ENCODE measurements at regions not wholly inside any gene's neighbourhood (a gene's known extent, or its start where the extent isn't known, plus 50 kb on each side); places are given as distances from the start of the nearest gene placed in this dataset.
"Not testable (repeated sequence)": the region's sequence is repeated elsewhere in the genome, so short reads cannot be mapped to it uniquely, and the experiment has no call there.

DNA sequence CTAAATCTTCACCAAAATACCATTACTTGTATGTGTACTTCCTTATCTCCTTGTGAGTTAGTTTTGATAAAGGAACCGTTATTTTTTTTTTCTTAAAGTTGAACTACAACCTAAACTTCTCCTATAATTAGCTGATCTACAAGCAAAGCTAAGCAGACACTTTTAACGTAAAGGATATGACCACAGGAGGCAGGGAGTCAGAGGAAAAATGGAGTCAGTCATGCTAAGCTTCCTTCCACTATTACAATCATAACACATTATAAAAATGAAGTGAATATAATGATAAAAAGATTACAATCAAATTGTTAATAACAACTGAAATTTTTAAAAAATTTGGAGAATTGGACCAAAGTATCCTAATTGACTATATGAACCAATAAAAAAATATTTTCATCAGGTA, 892.6 kb downstream of the KCNT2 start:
- DNase-seq (ENCODE audit: low read depth in 2 of 2, low spot score in 1 of 2): no peak

DNA sequence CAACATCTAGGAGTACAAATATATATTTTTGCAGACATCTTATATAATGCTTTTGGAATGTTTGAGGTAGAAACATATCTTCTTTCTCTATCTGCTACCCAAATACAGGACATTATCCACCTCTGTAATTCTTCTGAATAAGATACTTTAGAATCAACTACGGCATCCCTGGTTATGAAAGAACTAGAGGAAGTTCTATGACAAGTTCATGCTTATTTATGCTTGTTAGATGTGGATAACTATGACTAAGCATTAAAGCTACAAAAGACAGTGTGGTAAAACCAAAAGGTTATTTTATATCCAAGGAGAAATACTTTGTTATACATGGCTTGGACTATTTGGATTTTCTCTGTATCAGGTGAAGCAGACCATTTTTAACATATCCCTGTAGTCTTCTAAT, 894.0 kb downstream of the KCNT2 start:
- DNase-seq (ENCODE audit: low read depth in 2 of 2, low spot score in 1 of 2): no peak

DNA sequence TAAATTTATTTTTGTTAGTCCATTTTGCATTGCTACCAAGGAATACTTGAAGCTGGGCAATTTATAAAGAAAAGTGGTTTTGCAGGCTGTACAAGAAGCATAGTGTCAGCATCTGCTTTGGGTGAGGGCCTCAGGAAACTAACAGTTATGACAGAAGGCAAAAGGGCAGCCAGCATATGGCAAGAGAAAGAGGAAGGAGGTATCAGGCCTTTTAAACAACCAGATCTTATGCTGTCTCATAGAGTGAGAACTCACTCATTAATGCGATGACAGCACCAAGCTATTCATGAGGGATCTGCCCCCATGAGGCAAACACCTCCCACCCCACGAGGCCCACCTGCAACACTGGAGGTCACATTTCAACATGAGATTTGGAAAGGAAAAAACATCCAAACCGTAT, 898.4 kb downstream of the KCNT2 start:
- no peak for DNase-seq (ENCODE audit: low read depth in 2 of 2, low spot score in 1 of 2)

DNA sequence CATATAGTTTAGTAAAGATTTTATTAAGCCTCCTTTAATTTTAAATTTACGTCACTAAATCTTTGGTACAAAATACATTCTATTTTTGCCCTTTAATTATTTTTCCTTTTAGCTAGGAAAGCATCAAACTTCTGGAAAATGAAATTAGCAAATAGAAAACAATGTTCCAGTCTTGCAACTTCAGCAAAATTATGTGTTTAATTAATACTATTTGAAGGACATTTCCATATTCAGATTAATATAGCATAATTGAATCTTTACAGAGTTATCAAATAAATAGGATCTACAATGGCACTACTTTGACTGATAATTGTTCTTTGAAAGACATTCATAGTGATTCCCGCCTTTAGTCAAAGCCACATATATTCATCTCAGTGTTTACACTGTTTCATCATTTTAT, 904.2 kb downstream of the KCNT2 start:
- no peak for DNase-seq (ENCODE audit: low read depth in 2 of 2, low spot score in 1 of 2)

DNA sequence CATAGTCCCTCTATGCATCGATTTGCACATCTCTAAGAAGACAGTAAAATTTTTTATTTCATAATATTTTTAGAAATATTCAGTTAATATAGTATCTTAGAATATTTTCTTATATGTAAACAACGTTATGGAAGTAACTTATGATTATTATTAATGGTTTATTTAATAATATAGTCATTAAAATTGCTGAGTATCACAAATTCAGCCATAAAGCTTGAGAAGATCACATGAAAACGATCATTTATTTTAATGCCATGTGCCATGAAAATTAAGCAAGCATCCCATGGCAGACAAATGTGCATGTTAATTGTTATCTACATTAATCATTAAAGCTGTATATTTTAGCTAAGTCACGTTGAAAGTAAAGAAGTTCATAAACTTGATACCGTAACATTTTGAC, 907.1 kb downstream of the KCNT2 start:
- no peak for DNase-seq (ENCODE audit: low read depth in 2 of 2, low spot score in 1 of 2)

DNA sequence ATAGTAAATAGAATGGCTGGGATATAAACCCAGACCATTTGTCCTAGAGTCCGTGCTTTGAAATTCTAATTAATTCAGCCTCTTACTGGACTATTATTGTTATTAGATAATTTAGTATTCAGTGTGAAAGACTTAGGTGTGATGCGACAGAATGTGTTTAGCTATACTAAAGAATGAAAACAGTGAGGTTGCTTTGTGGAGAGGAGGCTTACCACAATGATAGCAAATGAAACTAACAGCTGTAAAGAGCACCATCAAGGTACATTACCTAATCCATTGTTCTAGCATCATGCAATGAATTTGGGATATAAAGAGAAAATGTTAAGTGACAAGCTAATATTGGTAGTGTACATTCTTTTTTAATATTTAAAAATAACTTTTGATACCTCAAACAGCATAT, 911.1 kb downstream of the KCNT2 start:
- no peak for DNase-seq (ENCODE audit: low read depth in 2 of 2, low spot score in 1 of 2)

DNA sequence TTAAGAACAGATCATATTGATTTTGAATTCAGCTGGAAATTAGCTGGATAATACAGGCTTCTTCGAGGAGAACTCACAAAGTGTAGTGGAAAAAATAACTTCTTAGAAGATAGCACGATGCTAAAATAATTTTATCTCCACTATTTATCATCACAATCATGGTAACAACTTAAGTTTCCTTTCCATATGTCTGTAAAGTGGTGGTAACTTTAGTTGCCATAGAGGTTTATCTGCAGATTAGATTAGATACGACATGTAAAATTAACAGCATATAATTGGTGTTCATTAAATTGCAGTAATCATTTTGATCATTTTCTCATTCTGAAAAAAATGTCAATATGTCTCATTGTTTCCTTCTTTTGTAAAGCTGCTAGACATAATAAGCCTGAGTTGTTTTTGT, 921.5 kb downstream of the KCNT2 start:
- no peak for DNase-seq (ENCODE audit: low read depth in 2 of 2, low spot score in 1 of 2)

DNA sequence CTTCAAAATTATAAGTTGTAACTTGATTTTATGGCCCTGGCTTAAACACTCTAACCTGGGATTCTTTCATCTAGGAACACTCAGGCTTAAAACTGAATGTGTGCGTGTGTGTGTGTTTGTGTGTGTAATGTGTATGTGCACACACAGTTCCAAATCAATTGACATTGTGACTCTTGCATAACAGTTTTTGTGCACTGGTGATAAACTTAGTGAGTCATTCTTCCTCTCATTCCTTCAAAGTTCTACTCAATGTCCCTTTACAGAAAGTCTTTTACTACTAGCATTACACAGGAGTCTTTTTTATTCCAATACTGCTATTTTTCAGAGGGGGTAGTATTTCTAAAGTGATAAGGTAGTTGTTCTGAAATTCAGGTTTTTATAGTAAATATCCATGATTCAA, 943.6 kb downstream of the KCNT2 start:
- DNase-seq (ENCODE audit: low read depth in 2 of 2, low spot score in 1 of 2): no peak

DNA sequence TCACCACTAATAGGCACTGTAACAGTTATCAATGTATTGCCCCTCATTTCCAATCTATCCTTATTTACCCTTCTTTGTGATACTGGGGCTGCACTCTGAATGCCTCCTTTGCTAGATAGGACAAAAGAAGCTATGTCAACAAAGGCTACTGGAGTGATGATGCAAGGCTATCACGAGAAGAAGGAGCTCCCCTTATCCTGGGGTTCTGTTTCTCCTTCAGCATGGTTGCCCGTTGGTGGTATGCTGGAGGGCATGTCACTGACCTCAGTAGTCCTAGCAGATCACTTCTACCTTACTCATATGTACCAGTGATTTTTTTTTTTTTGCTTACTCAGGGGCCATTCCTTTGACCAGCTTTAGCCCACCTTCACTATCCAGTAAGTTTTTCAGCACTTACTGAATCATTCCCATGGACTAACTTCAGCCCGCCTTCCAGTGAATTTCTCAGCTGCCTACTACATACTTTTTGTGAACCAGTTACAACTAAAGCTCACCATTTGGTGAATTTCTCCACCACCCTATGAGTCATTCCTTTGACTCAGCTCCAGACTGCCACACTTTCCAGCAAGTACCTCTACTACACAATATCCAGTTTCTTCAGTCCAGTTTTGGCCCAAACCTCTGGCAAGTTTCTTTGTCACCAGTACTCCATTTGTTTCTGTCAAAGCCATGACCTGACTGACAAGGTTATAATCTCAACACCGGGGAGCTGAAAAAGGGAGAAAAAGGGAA, 944.5 kb downstream of the KCNT2 start:
- DNase-seq (ENCODE audit: low read depth in 2 of 2, low spot score in 1 of 2): no peak

DNA sequence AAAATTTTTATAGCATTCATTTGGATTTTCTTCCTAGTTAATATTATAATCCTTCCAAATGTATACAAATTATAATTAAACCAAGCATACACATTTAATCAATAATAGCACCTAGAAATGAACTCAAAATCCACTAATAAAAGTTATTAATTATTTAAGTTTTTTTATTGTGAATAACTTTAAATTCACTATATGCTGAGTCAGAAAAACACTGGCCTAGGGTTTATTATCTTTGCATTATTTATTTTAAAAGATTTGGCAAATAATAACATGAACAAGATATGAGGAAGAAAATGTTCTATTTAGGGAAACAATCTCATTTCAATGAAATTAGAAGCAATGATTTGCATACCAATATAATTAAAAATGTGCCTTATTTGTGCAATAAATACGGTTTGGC, 951.5 kb downstream of the KCNT2 start:
- DNase-seq (ENCODE audit: low read depth in 2 of 2, low spot score in 1 of 2): no peak

DNA sequence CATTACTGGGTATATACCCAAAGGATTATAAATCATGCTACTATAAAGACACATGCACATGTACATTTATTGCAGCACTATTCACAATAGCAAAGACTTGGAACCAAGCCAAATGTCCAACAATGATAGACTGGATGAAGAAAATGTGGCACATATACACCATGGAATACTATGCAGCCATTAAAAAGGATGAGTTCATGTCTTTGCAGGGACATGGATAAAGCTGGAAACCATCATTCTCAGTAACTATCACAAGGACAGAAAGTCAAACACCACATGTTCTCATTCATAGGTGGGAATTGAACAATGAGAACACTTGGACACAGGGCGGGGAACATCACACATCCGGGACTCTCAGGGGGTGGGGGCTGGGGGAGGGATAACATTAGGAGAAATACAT, 959.4 kb downstream of the KCNT2 start:
- DNase-seq (ENCODE audit: low read depth in 2 of 2, low spot score in 1 of 2): not testable (repeated sequence)

DNA sequence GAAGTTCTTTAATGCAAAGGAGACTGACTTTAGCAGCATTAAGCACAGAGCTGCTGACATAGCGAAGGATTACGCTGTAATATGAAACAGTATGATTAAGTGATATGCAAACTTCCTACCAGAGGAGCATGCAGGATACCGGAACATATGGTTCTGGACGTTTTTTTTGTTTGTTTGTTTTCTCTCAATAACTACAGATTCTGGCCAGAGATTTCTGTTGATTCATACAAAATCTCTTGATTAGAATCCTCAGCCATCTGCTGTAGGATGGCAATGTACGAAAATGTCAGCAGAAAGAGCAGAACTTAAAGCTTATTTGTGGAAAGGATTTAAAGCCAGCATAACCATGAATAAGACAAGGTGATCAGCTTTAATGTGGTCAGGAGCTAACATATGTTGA, 970.7 kb downstream of the KCNT2 start:
- DNase-seq (ENCODE audit: low read depth in 2 of 2, low spot score in 1 of 2): no peak

DNA sequence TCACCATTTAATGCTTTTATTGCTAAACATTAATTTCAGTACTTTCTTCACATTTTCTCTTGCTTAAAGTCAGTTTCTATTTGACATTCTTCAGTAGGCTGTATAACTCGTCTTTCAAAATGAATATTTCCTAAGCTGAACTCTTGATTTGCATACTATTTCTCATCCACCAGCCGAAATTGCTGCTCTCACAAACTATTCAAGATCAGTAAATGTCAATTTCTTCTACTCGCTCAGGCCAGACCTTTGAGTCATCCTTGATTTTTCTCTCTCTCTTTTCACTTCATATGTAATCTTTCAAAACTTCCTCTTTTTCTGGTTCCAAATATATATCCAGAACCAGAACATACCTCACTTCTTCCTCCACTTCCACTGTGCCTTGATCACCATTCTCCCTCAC, 990.0 kb downstream of the KCNT2 start:
- DNase-seq (ENCODE audit: low read depth in 2 of 2, low spot score in 1 of 2): no peak

DNA sequence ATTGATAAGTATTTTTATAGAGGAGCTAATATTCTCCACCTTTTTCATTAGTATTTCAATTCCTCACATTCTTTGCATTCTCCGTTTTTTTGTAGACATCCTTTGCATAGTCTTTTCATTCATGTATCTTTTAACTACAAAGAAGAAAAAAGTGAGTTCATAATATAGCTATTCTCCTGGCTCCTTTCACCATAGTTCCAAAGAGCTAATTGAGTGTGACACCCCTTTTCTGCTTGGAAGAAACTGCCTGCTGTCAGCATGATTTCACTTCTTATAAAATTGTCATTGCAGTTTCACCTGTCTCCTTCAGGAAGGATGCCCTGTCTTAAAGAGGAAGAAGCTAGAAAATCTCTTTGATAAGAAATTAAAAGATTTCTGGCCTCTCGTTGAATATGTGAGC, 991.1 kb downstream of the KCNT2 start:
- DNase-seq (ENCODE audit: low read depth in 2 of 2, low spot score in 1 of 2): no peak

DNA sequence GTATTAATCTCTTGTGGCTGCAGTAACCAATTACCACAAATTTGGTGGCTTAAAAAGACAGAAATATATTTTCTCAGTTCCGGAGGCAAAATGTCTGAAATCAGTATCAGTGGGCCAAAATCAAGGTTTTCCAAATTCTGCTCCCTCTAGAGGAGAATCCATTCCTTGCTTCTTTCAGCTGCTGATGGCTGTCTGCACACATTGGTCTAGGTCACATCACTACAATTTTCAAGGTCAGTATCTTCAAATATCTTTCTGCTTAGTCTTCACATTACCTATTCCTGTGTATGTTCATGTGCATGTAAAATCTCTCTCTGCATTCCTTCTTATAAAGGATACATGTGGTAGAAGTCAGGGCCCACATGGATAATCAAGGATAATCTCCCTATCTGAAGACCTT, 999.4 kb downstream of the KCNT2 start:
- DNase-seq (ENCODE audit: low read depth in 2 of 2, low spot score in 1 of 2): no peak

DNA sequence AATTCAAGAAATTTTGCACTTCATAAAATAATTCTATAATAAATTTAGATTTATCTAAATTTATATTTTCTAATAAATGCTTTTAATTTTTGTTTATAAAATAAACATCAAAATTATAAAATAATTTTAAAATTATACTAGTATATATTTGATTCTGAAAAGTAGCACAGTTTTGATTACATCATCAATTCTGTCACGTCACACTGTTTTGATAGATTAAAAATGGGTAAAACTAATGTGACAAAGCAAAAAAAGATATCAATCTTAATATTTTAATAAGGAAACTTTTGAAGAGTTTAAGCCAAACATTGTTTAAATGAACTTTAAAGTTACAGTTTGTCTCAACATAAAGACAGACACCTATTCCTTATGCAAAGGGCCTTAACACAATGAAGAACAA, 1001.8 kb downstream of the KCNT2 start:
- DNase-seq (ENCODE audit: low read depth in 2 of 2, low spot score in 1 of 2): no peak

DNA sequence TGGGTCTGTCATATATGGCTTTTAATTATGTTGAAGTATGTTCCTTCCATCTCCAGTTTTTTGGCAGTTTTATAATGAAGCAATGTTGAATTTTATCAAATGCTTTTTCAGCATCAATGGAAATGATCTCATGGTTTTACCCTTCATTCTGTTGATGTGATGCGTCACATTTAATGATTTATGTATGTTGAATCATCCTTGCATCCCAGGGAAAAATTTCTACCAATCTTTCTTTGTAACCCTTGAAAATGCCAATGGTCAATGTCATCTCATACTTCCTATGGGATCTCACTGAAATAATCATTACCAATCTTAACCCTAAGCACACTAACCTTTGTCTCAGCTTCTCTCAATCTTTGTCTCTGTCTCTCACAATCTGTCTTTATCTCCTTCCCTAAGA, 1004.0 kb downstream of the KCNT2 start:
- no peak for DNase-seq (ENCODE audit: low read depth in 2 of 2, low spot score in 1 of 2)

DNA sequence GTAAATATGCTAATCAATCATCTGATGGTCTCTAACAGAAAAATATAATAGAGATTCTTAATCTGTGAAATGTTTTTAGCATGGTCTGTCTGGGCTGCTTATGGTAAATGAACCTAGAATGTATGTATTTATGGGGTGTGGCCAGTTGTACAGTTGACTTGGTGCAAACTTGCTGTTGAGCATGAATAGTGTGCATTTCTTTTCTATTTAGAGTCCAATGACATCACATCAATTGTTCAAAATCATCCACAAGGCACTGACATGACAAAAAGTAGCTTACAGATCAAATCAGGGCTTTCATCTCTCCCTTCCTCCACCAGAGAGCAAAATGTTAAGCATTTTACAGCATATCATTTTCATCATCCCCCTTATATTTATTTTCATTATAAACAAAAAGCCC, 1010.3 kb downstream of the KCNT2 start:
- DNase-seq (ENCODE audit: low read depth in 2 of 2, low spot score in 1 of 2): no peak

DNA sequence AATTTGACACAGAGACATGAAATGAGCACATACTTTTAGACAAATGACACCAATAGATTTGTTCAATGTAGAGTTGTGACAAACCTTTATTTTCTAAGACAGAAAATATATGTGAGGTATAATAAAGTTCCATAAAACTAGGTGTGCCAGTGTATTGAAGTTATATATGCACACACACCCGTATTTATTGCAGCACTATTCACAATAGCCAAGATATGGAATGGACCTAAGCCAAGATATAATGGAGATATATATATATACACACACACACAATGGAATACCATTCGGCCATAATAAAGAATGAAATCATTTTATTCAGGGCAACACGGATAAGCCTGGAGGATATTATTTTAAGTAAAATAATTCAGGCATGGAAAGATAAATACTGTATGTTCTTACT, 1013.5 kb downstream of the KCNT2 start:
- no peak for DNase-seq (ENCODE audit: low read depth in 2 of 2, low spot score in 1 of 2)

DNA sequence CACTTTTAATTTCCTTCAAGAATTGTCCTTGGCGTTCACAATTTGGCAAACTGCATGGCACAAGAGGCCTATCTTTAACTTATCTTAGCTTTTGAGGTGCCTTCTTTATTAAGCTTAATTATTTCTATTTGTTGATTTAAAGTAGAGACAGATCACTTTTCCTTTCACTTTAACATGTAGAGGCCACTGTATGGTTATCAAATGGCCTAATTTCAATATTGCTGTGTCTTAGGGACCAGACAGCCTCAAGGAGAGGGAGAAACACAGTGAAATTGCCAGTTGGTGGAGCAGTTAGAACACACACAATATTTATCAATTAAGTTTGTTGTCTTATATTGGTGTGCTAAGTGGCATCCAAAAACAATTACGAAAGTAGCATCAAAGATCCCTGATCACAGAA, 1013.9 kb downstream of the KCNT2 start:
- no peak for DNase-seq (ENCODE audit: low read depth in 2 of 2, low spot score in 1 of 2)

DNA sequence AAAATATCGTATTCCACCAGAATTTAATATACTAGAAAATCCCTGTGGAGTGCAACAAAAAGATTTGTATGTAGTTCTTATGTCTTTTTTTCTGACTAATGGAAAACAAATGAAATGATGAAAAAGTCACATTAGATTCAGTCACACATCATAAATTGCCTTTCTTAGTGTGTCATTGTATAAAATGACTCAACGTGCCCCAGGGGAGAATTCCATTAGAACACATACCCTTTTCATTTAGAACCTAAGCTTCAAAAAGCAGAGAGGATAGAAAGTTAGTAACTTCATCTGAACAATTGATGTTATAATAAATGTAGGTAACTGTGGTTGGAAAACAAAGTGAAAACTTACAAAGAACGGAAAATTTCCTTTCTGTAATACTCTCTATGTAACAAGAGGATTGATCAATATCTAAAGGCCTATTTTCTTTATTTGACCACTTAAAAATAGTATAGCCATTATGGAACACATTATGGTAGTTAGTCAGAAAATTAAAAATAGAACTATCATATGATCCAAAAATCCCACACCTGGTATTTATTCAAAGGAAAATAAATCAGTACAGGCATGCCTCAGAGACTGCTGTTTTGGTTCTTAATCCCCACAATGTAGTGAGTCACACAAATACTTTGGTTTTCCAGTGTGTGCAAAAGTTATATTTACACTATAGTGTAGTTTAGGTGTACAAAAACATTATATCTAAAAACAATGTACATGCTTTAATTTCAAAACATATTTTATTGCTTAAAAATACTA, 1016.1 kb downstream of the KCNT2 start:
- DNase-seq (ENCODE audit: low read depth in 2 of 2, low spot score in 1 of 2): no peak

DNA sequence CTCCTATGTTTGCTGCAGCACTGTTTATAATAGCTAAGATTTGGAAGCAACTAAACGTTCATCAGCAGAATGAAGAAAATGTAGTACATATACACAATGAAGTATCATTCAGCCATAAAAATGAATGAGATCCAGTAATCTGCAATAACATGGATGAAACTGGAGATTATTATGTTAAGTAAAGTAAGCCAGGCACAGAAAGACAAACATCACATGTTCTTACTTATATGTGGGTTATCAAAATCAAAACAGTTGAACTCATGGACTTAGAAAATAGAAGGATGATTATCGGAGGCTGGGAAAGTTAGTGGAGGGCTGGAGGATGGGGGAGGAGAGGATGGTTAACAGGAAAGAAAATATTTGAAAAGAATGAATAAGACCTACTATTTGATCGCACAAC, 1017.6 kb downstream of the KCNT2 start:
- no peak for DNase-seq (ENCODE audit: low read depth in 2 of 2, low spot score in 1 of 2)
